HEK293 (cell line): ENCODE measurements at regions not wholly inside any gene's neighbourhood (a gene's known extent, or its start where the extent isn't known, plus 50 kb on each side); places are given as distances from the start of the nearest gene placed in this dataset.

Experiments used
- CTCF ChIA-PET: fragments of 350-600 bp; formaldehyde crosslinking; extraction: SDS; loops from one replicate; lab custom pipeline; 2021; ENCODE audit warnings: antibody characterized with exemption; lab: Yijun Ruan, JAX
- POLR2A ChIA-PET: fragments of 300-600 bp; formaldehyde crosslinking; extraction: SDS; loops from one replicate; lab custom pipeline; 2020; ENCODE audit warnings: antibody characterized with exemption, inconsistent platforms; lab: Yijun Ruan, JAX
- H3K27ac ChIP-seq: fragments of 200-500 bp; sonication (Bioruptor generic); 2 replicates; pipeline ENCODE4 v1.5.1; 2014; ENCODE audit warnings: low read depth, low read length, control low read depth, inconsistent platforms; ENCODE audit errors: extremely low read depth
- H3K36me3 ChIP-seq, 2 experiments: fragments of 200-500 bp in 1 of 2; sonication (Bioruptor generic) in 1 of 2; 1 replicate in 1 of 2; 2 replicates in 1 of 2; pipeline ENCODE4 v1.5.1; 2014 to 2017; ENCODE audit warnings: inconsistent platforms in 2 of 2, low read length in 2 of 2; ENCODE audit not compliant: control insufficient read depth in 2 of 2, insufficient read depth in 1 of 2
- H3K4me1 ChIP-seq: fragments of 200-500 bp; sonication (Bioruptor generic); 2 replicates; pipeline ENCODE4 v1.5.1; 2014; ENCODE audit warnings: mild to moderate bottlenecking, low read length, inconsistent platforms; ENCODE audit not compliant: control insufficient read depth, insufficient read depth
- H3K4me3 ChIP-seq: 2 replicates; pipeline ENCODE4 v1.5.1; 2011; ENCODE audit warnings: low read depth, mild to moderate bottlenecking, control low read depth, low read length, moderate library complexity
- H3K9me3 ChIP-seq: fragments of 200-500 bp; sonication (Bioruptor generic); 2 replicates; pipeline ENCODE4 v1.5.1; 2014; ENCODE audit warnings: low read depth, low read length, inconsistent platforms; ENCODE audit not compliant: control insufficient read depth, insufficient read depth
- ELK4 ChIP-seq: IDR thresholded peaks from 2 replicates; pipeline ENCODE4 v1.6.1; 2011; ENCODE audit warnings: mild to moderate bottlenecking, low read depth, low read length, borderline replicate concordance
- HIC1 ChIP-seq: fragments of 450-650 bp; formaldehyde crosslinking; IDR thresholded peaks from 2 replicates; pipeline ENCODE4 v1.5.1; 2016; ENCODE audit warnings: missing biosample characterization, missing genetic modification characterization
- HOXD13 ChIP-seq: sonication (generic); formaldehyde crosslinking; IDR thresholded peaks from 2 replicates; pipeline ENCODE4 v1.8.0; 2022; ENCODE audit warnings: missing genetic modification reagents, borderline replicate concordance
- KLF17 ChIP-seq: fragments of 450-650 bp; formaldehyde crosslinking; IDR thresholded peaks from 2 replicates; pipeline ENCODE4 v1.5.1; 2016; ENCODE audit warnings: missing biosample characterization, missing genetic modification characterization
- KLF7 ChIP-seq: fragments of 450-650 bp; formaldehyde crosslinking; IDR thresholded peaks from 2 replicates; pipeline ENCODE4 v1.5.1; 2016; ENCODE audit warnings: missing biosample characterization, missing genetic modification characterization, borderline replicate concordance
- ZBTB10 ChIP-seq: fragments of 450-650 bp; formaldehyde crosslinking; IDR thresholded peaks from 2 replicates; pipeline ENCODE4 v1.5.1; 2016; ENCODE audit warnings: missing biosample characterization, missing genetic modification characterization
- ZBTB17 ChIP-seq: fragments of 450-650 bp; formaldehyde crosslinking; IDR thresholded peaks from 2 replicates; pipeline ENCODE4 v1.5.1; 2016; ENCODE audit warnings: missing biosample characterization, missing genetic modification characterization
- ZIC2 ChIP-seq: fragments of 450-650 bp; formaldehyde crosslinking; IDR thresholded peaks from 2 replicates; pipeline ENCODE4 v1.5.1; 2016; ENCODE audit warnings: missing biosample characterization, missing genetic modification characterization
- ZNF350 ChIP-seq: fragments of 450-650 bp; formaldehyde crosslinking; IDR thresholded peaks from 2 replicates; pipeline ENCODE4 v1.5.0; 2017; ENCODE audit warnings: missing biosample characterization, mild to moderate bottlenecking, missing genetic modification characterization
- ZNF391 ChIP-seq: fragments of 450-650 bp; formaldehyde crosslinking; IDR thresholded peaks from 2 replicates; pipeline ENCODE4 v1.5.1; 2016; ENCODE audit warnings: low read depth, missing biosample characterization, missing genetic modification characterization, borderline replicate concordance
- ZNF501 ChIP-seq: fragments of 450-650 bp; formaldehyde crosslinking; IDR thresholded peaks from 2 replicates; pipeline ENCODE4 v1.5.1; 2016; ENCODE audit warnings: missing biosample characterization, missing genetic modification characterization
- ZNF510 ChIP-seq: fragments of 450-650 bp; formaldehyde crosslinking; IDR thresholded peaks from 2 replicates; pipeline ENCODE4 v1.5.1; 2018; ENCODE audit warnings: mild to moderate bottlenecking, missing genetic modification characterization, missing biosample characterization; ENCODE audit not compliant: insufficient replicate concordance
- ZNF610 ChIP-seq: fragments of 450-650 bp; formaldehyde crosslinking; IDR thresholded peaks from 2 replicates; pipeline ENCODE4 v1.5.1; 2016; ENCODE audit warnings: missing biosample characterization, missing genetic modification characterization, borderline replicate concordance
- ZNF639 ChIP-seq: fragments of 450-650 bp; formaldehyde crosslinking; IDR thresholded peaks from 2 replicates; pipeline ENCODE4 v1.5.1; 2016; ENCODE audit warnings: missing biosample characterization, missing genetic modification characterization
- ZNF670 ChIP-seq: fragments of 450-650 bp; formaldehyde crosslinking; IDR thresholded peaks from 2 replicates; pipeline ENCODE4 v1.5.1; 2016; ENCODE audit warnings: missing biosample characterization, missing genetic modification characterization, low read depth
- ZNF692 ChIP-seq: fragments of 450-650 bp; formaldehyde crosslinking; IDR thresholded peaks from 2 replicates; pipeline ENCODE4 v1.5.1; 2016; ENCODE audit warnings: missing biosample characterization, missing genetic modification characterization
- ZNF707 ChIP-seq: fragments of 450-650 bp; formaldehyde crosslinking; IDR thresholded peaks from 2 replicates; pipeline ENCODE4 v1.5.1; 2016; ENCODE audit warnings: missing biosample characterization, missing genetic modification characterization
- ZNF776 ChIP-seq: fragments of 450-650 bp; formaldehyde crosslinking; IDR thresholded peaks from 2 replicates; pipeline ENCODE4 v1.5.0; 2017; ENCODE audit warnings: missing biosample characterization, missing genetic modification characterization, borderline replicate concordance
- ZSCAN16 ChIP-seq: fragments of 450-650 bp; formaldehyde crosslinking; IDR thresholded peaks from 2 replicates; pipeline ENCODE4 v1.5.1; 2016; ENCODE audit warnings: missing biosample characterization, missing genetic modification characterization

- TF ChIP-seq HOXD13 (CRISPR knock-in tag), result no peak
- TF ChIP-seq ZNF610 (tag by site-specific recombination), result no peak
- TF ChIP-seq ZSCAN16 (tag by site-specific recombination), result no peak
- no peak for TF ChIP-seq KLF17 (tag by site-specific recombination)
- TF ChIP-seq KLF7, result no peak
- no peak for TF ChIP-seq ZNF639
- no peak for TF ChIP-seq ZNF391 (tag by site-specific recombination)
- TF ChIP-seq ZNF510 (tag by site-specific recombination), result no peak
Measured at GRCh38 chr16:59259950-59260319, 525.8 kb upstream of the GOT2 start (continued).

GRCh38 chr16:59259074-59259949 is 525.2 kb upstream of the GOT2 start:
- H3K4me3 ChIP-seq, result no peak overlapping the region
- CTCF ChIA-PET, result interaction anchor here (0.6 kb wide), 1 partner anchor 21 kb away, joined by 3 read pairs; no protein-coding TSS in a partner anchor
- H3K4me1 ChIP-seq, result no peaks in the 10 kb centered on the region
- no peak overlapping the region for H3K27ac ChIP-seq
- TF ChIP-seq ZNF776 (no peak), ZNF670 (tag by site-specific recombination) (no peak), ZNF692 (no peak)
- TF ChIP-seq, all 188 proteins: peak for 0
- H3K9me3 ChIP-seq, result no peaks in the 10 kb centered on the region
- H3K36me3 ChIP-seq, result no peaks in the 10 kb centered on the region
- POLR2A ChIA-PET, result no interaction called here

- Histone ChIP-seq H3K4me1 (no peaks in the 10 kb centered on the region), H3K27ac (no peak overlapping the region), H3K4me3 (no peak overlapping the region), H3K9me3 (no peaks in the 10 kb centered on the region), H3K36me3 (no peaks in the 10 kb centered on the region)
- CTCF ChIA-PET, result no interaction called here
- POLR2A ChIA-PET, result no interaction called here
- TF ChIP-seq ZBTB10 (tag by site-specific recombination) (no peak), ELK4 (no peak), ZNF707 (no peak), ZIC2 (no peak), HIC1 (tag by site-specific recombination) (no peak), ZBTB17 (tag by site-specific recombination) (no peak), ZNF501 (no peak), ZNF350 (tag by site-specific recombination) (no peak)
Measured at GRCh38 chr16:59252317-59252716, 518.2 kb upstream of the GOT2 start.
